ENCODE measurements at regions not wholly inside any gene's neighbourhood (a gene's known extent, or its start where the extent isn't known, plus 50 kb on each side); places are given as distances from the start of the nearest gene placed in this dataset.

- TF ChIP-seq AFF4 (CRISPR knock-in tag; IDR thresholded peaks at IDR 0.05) (no peak), HNRNPUL1 (IDR thresholded peaks at IDR 0.05; ENCODE audit: low read depth, low read length) (no peak), ZNF530 (CRISPR knock-in tag; IDR thresholded peaks at IDR 0.05; ENCODE audit: low read depth) (no peak), ZNF451 (CRISPR knock-in tag; IDR thresholded peaks at IDR 0.05) (no peak), PCBP2 (optimal IDR thresholded peaks at IDR 0.05; ENCODE audit: low read depth, low read length, poor library complexity, severe bottlenecking) (no peak), TFDP1 (CRISPR knock-in tag; IDR thresholded peaks at IDR 0.05; ENCODE audit: borderline replicate concordance) (no peak), THYN1 (CRISPR knock-in tag; IDR thresholded peaks at IDR 0.05; ENCODE audit: borderline replicate concordance, low read depth) (no peak), SP5 (CRISPR knock-in tag; IDR thresholded peaks at IDR 0.05; ENCODE audit: borderline replicate concordance, low read depth) (no peak), U2AF1 (optimal IDR thresholded peaks at IDR 0.05; ENCODE audit: low read depth, low read length) (no peak), ZNF24 (IDR thresholded peaks at IDR 0.05) (no peak)
- TF ChIP-seq, protein P1, sequence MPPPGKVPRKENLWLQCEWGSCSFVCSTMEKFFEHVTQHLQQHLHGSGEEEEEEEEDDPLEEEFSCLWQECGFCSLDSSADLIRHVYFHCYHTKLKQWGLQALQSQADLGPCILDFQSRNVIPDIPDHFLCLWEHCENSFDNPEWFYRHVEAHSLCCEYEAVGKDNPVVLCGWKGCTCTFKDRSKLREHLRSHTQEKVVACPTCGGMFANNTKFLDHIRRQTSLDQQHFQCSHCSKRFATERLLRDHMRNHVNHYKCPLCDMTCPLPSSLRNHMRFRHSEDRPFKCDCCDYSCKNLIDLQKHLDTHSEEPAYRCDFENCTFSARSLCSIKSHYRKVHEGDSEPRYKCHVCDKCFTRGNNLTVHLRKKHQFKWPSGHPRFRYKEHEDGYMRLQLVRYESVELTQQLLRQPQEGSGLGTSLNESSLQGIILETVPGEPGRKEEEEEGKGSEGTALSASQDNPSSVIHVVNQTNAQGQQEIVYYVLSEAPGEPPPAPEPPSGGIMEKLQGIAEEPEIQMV (CRISPR knock-in tag; IDR thresholded peaks at IDR 0.05; ENCODE audit: low read depth): no peak
These were observed 552.1 kb upstream of the FBXO33 start (continued) for GRCh38 chr14:39984323-39984722.

Data from HepG2 (cell line).